Lower lobe of right lung (tissue), 2 donors: ENCODE measurements at regions not wholly inside any gene's neighbourhood (a gene's known extent, or its start where the extent isn't known, plus 50 kb on each side); places are given as distances from the start of the nearest gene placed in this dataset.

ENCODE experiments used
- ATAC-seq, 2 donors: fragments of 200-7000 bp; cut with Tn5 transposase; one replicate each; pipeline ENCODE4 v1.9.1; 2020 to 2022; ENCODE audit warnings: mild to moderate bottlenecking in 2 of 2, moderate library complexity in 2 of 2
- DNase-seq: peaks from one replicate; pipeline ENCODE4 v3.0.0-alpha.2; 2020
- H3K27ac ChIP-seq: fragments of 200-600 bp; one replicate; pipeline ENCODE4 v1.8.0; 2022
- H3K27me3 ChIP-seq: fragments of 200-600 bp; one replicate; pipeline ENCODE4 v1.8.0; 2022; ENCODE audit warnings: low read depth
- H3K36me3 ChIP-seq: fragments of 200-600 bp; one replicate; pipeline ENCODE4 v1.8.0; 2022; ENCODE audit warnings: mild to moderate bottlenecking
- H3K4me1 ChIP-seq: fragments of 200-600 bp; one replicate; pipeline ENCODE4 v1.8.0; 2022
- H3K4me3 ChIP-seq: fragments of 200-600 bp; one replicate; pipeline ENCODE4 v1.8.0; 2022; ENCODE audit warnings: mild to moderate bottlenecking
- H3K9me3 ChIP-seq: fragments of 200-600 bp; one replicate; pipeline ENCODE4 v1.8.0; 2022
- intact Hi-C: fragments of 100-400 bp; cut with DNase I; formaldehyde crosslinking; loops from one replicate; pipeline ENCODE4 v1.11.0; 2022
- TF ChIP-seq, protein P1 (sequence below): fragments of 200-600 bp; IDR thresholded peaks from one replicate; pipeline ENCODE4 v1.8.0; 2022; ENCODE audit warnings: antibody characterized with exemption, mild to moderate bottlenecking
- donor health status: DM: no; HTN: yes; CAD: no; lungs with severe emphysema.

DNA sequence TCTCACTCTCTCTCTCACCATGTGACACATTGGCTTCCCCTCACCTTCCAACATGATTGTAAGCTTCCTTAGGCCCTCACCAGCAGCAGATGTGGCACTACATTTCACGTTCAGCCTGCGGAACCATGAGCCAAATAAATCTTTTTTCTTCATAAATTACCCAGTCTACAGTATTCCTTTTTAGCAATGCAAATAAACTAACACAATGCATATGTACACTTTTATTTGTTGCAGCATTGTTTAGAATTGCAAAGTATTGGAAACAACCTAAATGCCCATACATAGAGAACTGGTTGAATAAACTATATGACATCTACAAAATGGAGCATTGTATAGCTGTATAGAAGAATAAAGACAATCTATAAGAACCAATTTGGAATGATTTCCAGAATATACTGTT lies 487.6 kb downstream of the FUT8 start:
- Histone ChIP-seq H3K27ac (no peak overlapping the region), H3K9me3 (peaks cover 6% of the 10 kb centered on the region), H3K4me3 (no peak overlapping the region), H3K27me3 (no peaks in the 10 kb centered on the region), H3K36me3 (no peaks in the 10 kb centered on the region), H3K4me1 (no peaks in the 10 kb centered on the region)
- no peak for DNase-seq
- intact Hi-C loops = no loop called here
- ATAC-seq = no peak
- TF ChIP-seq, protein P1, sequence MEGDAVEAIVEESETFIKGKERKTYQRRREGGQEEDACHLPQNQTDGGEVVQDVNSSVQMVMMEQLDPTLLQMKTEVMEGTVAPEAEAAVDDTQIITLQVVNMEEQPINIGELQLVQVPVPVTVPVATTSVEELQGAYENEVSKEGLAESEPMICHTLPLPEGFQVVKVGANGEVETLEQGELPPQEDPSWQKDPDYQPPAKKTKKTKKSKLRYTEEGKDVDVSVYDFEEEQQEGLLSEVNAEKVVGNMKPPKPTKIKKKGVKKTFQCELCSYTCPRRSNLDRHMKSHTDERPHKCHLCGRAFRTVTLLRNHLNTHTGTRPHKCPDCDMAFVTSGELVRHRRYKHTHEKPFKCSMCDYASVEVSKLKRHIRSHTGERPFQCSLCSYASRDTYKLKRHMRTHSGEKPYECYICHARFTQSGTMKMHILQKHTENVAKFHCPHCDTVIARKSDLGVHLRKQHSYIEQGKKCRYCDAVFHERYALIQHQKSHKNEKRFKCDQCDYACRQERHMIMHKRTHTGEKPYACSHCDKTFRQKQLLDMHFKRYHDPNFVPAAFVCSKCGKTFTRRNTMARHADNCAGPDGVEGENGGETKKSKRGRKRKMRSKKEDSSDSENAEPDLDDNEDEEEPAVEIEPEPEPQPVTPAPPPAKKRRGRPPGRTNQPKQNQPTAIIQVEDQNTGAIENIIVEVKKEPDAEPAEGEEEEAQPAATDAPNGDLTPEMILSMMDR = no peak

DNA sequence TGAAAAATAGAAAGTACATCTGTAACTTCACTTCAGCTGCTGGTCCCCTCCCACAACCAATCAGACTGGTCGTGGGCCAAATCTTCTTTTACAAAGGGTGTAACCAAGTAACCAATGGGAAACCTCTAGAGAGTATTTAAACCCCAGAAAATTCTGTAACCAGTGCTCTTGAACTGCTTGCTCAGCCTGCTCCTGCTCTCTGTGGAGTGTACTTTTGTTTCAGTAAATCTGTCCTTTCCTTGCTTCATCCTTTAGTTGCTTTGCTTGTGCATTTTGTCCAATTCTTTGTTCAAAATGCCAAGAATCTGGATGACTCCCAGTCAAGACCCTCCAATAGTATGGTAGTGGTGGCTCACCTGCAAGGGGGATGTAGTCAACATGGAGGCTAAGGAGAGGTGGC lies 489.1 kb downstream of the FUT8 start:
- H3K27me3 ChIP-seq = no peaks in the 10 kb centered on the region
- DNase-seq = no peak
- H3K4me3 ChIP-seq = no peak overlapping the region
- ATAC-seq = no peak
- intact Hi-C loops = no loop called here
- H3K9me3 ChIP-seq = peaks cover 6% of the 10 kb centered on the region
- no peaks in the 10 kb centered on the region for H3K36me3 ChIP-seq
- H3K4me1 ChIP-seq = no peaks in the 10 kb centered on the region
- H3K27ac ChIP-seq = no peak overlapping the region
- TF ChIP-seq, protein P1 = no peak

DNA sequence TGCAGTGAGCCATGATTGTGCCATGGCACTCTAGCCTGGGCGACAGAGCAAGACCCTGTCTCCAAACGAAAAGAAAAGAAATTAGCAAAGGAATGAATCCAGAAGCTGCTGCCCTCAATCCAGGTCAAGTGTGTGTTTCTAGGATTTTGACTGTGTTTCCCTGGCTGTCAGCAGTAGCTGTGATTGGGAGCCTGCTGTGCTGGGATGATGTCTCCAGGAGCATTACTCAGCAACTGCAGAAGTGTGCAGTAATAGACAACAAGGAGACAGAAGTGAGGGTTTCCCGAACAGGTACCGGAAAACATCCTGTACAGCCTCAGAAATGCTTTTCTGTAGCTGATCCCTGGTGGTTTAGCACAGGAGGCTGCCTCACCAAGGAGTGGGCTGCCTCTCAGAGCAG lies 492.5 kb downstream of the FUT8 start:
- ATAC-seq = no peak

DNA sequence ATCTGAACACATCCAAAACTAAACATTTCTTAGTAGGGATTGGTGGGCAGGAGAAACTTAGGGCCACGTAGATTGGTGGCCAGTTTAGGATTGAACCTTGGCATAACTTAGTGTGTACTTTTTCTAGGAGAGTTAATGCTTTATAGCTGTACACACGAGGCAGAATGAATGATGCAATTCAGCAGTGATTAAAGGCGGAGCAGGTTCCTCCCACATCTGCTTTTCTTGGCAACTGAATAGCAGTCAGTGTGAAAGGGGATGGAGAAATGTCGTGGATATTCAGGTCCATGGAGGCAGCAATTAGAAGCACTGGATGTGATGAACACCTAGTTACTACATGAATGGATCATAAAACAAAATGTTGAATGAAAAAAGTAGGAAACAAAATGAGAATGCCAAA lies 493.8 kb downstream of the FUT8 start:
- no peaks in the 10 kb centered on the region for H3K4me1 ChIP-seq
- no peaks in the 10 kb centered on the region for H3K27me3 ChIP-seq
- H3K27ac ChIP-seq = no peak overlapping the region
- H3K9me3 ChIP-seq = peaks cover 4% of the 10 kb centered on the region
- TF ChIP-seq, protein P1 = no peak
- ATAC-seq = no peak
- H3K36me3 ChIP-seq = no peaks in the 10 kb centered on the region
- DNase-seq = no peak
- no peak overlapping the region for H3K4me3 ChIP-seq
- intact Hi-C loops = no loop called here

More for the DNA sequence above, 492.5 kb downstream of the FUT8 start:
- Histone ChIP-seq H3K4me3 (no peak overlapping the region), H3K27me3 (no peaks in the 10 kb centered on the region), H3K4me1 (no peaks in the 10 kb centered on the region), H3K27ac (no peak overlapping the region), H3K36me3 (no peaks in the 10 kb centered on the region), H3K9me3 (peaks cover 6% of the 10 kb centered on the region)
- no peak for DNase-seq
- TF ChIP-seq, protein P1 = no peak
- intact Hi-C loops = no loop called here

DNA sequence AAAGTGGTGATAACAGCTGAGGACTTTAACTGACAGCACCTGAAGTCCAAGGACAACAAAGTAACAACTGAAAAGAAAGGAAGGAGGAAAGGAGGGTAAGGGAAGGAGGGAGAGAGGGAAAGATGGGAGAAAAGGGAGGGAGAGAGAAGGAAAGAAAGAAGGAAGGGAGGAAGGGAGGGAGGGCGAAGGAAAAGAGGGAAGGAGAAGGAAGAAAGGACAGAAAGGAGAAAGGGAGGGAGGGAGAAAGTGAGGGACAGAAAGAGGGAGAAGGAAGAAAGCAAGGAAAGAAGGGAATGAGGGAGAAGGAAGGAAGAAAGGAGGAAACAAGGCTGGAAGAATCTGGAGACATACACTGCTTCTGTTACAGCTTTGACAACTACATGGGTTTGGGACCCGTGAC lies 494.4 kb downstream of the FUT8 start:
- ATAC-seq (no peak), DNase-seq (no peak)
- H3K27ac ChIP-seq = no peak overlapping the region
- no peaks in the 10 kb centered on the region for H3K27me3 ChIP-seq
- TF ChIP-seq, protein P1 = no peak
- no peaks in the 10 kb centered on the region for H3K4me1 ChIP-seq
- H3K36me3 ChIP-seq = no peaks in the 10 kb centered on the region
- intact Hi-C loops = no loop called here
- H3K4me3 ChIP-seq = no peak overlapping the region
- no peaks in the 10 kb centered on the region for H3K9me3 ChIP-seq
